KBM-7 (cell line): ENCODE measurements at regions not wholly inside any gene's neighbourhood (a gene's known extent, or its start where the extent isn't known, plus 50 kb on each side); places are given as distances from the start of the nearest gene placed in this dataset.
A peak's percentile ranks its signal among the peaks of the same experiment; 100 is the strongest.
"Not testable (repeated sequence)": the region's sequence is repeated elsewhere in the genome, so short reads cannot be mapped to it uniquely, and the experiment has no call there.

Source experiments
- DNase-seq: peaks from one replicate; pipeline ENCODE4 v3.0.0-alpha.2; 2015
- in situ Hi-C: fragments of 300-500 bp; cut with MboI; formaldehyde crosslinking; loops from 2 replicates; pipeline ENCODE4 v1.14.3; 2020; ENCODE audit warnings: low sequenced_read_pairs, low pct_unique_long_range_greater_than_20kb, mixed read lengths

GRCh38 chr12:114508529-114509129 is 102.7 kb upstream of the TBX5 start:
- in situ Hi-C loops = no loop called here
- DNase-seq = peak; percentile 81

- in situ Hi-C loops = no loop called here
- no peak for DNase-seq
Observed at GRCh38 chr12:114506651-114507050, 100.7 kb upstream of the TBX5 start.

- no peak for DNase-seq
- in situ Hi-C loops = no loop called here
Observed at GRCh38 chr12:114504311-114504710, 98.4 kb upstream of the TBX5 start.

GRCh38 chr12:114501474-114501807 is 95.5 kb upstream of the TBX5 start:
- in situ Hi-C loops = no loop called here
- DNase-seq = no peak

GRCh38 chr12:114500775-114501473 is 95.0 kb upstream of the TBX5 start:
- in situ Hi-C loops = no loop called here
- no peak for DNase-seq

GRCh38 chr12:114500131-114500530 is 94.2 kb upstream of the TBX5 start:
- no peak for DNase-seq
- in situ Hi-C loops = no loop called here

- DNase-seq = no peak
- in situ Hi-C loops = no loop called here
Observed at GRCh38 chr12:114499338-114499737, 93.4 kb upstream of the TBX5 start.

GRCh38 chr12:114491916-114492315 is 86.0 kb upstream of the TBX5 start:
- no peak for DNase-seq
- in situ Hi-C loops = no loop called here

- in situ Hi-C loops, DNase-seq: not testable (repeated sequence)
Observed at GRCh38 chr12:114484822-114485459, 79.0 kb upstream of the TBX5 start.

GRCh38 chr12:114483996-114484395 is 78.1 kb upstream of the TBX5 start:
- DNase-seq = no peak
- in situ Hi-C loops = no loop called here

GRCh38 chr12:114481200-114481535 is 75.2 kb upstream of the TBX5 start:
- in situ Hi-C loops = no loop called here
- no peak for DNase-seq

GRCh38 chr12:114480337-114481199 is 74.6 kb upstream of the TBX5 start:
- in situ Hi-C loops = no loop called here
- DNase-seq = no peak

- in situ Hi-C loops = no loop called here
- DNase-seq = no peak
Observed at GRCh38 chr12:114479831-114480230, 73.9 kb upstream of the TBX5 start.

- no peak for DNase-seq
- in situ Hi-C loops = no loop called here
Observed at GRCh38 chr12:114478865-114479264, 72.9 kb upstream of the TBX5 start.

- in situ Hi-C loops = no loop called here
- DNase-seq = no peak
Observed at GRCh38 chr12:114477989-114478395, 72.0 kb upstream of the TBX5 start.

- in situ Hi-C loops = no loop called here
- DNase-seq = peak; percentile 30
Observed at GRCh38 chr12:114476159-114476558, 70.2 kb upstream of the TBX5 start.

- in situ Hi-C loops = no loop called here
- no peak for DNase-seq
Observed at GRCh38 chr12:114473717-114474116, 67.8 kb upstream of the TBX5 start.

GRCh38 chr12:114473018-114473417 is 67.1 kb upstream of the TBX5 start:
- in situ Hi-C loops = no loop called here

GRCh38 chr12:114457620-114458019 is 51.7 kb upstream of the TBX5 start:
- DNase-seq = no peak
- in situ Hi-C loops = no loop called here

More at GRCh38 chr12:114473018-114473417, 67.1 kb upstream of the TBX5 start:
- no peak for DNase-seq
